Parathyroid adenoma (tissue), 2 donors: ENCODE measurements at regions not wholly inside any gene's neighbourhood (a gene's known extent, or its start where the extent isn't known, plus 50 kb on each side); places are given as distances from the start of the nearest gene placed in this dataset.

Experiments
- H2AFZ ChIP-seq: fragments of 300-600 bp; sonication (generic); one replicate; pipeline ENCODE4 v1.7.0; 2017; ENCODE audit warnings: antibody characterized with exemption, mild to moderate bottlenecking
- H3K27ac ChIP-seq: fragments of 300-600 bp; sonication (generic); one replicate; pipeline ENCODE4 v1.7.0; 2017
- H3K27me3 ChIP-seq: fragments of 300-600 bp; sonication (generic); one replicate; pipeline ENCODE4 v1.7.0; 2017; ENCODE audit warnings: low read length; ENCODE audit not compliant: control insufficient read depth, insufficient read depth
- H3K36me3 ChIP-seq: fragments of 300-600 bp; sonication (generic); one replicate; pipeline ENCODE4 v1.7.0; 2017; ENCODE audit warnings: low read length; ENCODE audit not compliant: control insufficient read depth, insufficient read depth
- H3K4me1 ChIP-seq: fragments of 300-600 bp; sonication (generic); one replicate; pipeline ENCODE4 v1.7.0; 2017; ENCODE audit warnings: control low read depth
- H3K4me2 ChIP-seq: fragments of 300-600 bp; sonication (generic); one replicate; pipeline ENCODE4 v1.7.0; 2017; ENCODE audit warnings: low read length
- H3K4me3 ChIP-seq: fragments of 300-600 bp; sonication (generic); one replicate; pipeline ENCODE4 v1.7.0; 2017; ENCODE audit warnings: low read depth, low read length
- H3K79me2 ChIP-seq: fragments of 300-600 bp; sonication (generic); one replicate; pipeline ENCODE4 v1.7.0; 2017; ENCODE audit warnings: control low read depth
- H3K9ac ChIP-seq: fragments of 300-600 bp; sonication (generic); one replicate; pipeline ENCODE4 v1.7.0; 2017; ENCODE audit warnings: mild to moderate bottlenecking
- H3K9me3 ChIP-seq: fragments of 300-600 bp; sonication (generic); one replicate; pipeline ENCODE4 v1.7.0; 2017; ENCODE audit warnings: low read length; ENCODE audit not compliant: control insufficient read depth
- TF ChIP-seq, protein P1 (sequence below): fragments of 300-600 bp; sonication (generic); IDR thresholded peaks from one replicate; pipeline ENCODE4 v1.7.0; 2017; ENCODE audit warnings: antibody characterized with exemption, mild to moderate bottlenecking
- donor health status: primary hyperparathyroidism.

DNA sequence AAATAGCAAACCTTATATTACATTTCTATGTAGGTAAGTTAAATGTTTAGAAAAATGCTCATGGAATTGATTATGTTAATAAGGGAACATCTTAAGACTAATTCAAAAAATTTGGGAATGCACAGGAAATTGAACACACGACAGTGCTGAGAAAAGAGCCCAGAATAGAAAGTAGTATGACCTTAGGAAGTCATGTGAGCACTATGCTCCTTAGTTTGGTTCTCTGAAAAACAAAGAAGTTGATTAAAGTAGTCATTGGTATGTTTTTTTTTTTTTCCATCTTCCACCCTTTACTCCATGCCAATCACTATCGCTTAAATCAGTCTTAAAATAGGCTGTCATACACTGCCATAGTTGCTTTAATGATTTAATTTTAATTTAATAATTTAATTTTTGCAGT is 242.9 kb downstream of the ANKRD7 start:
- TF ChIP-seq, protein P1, sequence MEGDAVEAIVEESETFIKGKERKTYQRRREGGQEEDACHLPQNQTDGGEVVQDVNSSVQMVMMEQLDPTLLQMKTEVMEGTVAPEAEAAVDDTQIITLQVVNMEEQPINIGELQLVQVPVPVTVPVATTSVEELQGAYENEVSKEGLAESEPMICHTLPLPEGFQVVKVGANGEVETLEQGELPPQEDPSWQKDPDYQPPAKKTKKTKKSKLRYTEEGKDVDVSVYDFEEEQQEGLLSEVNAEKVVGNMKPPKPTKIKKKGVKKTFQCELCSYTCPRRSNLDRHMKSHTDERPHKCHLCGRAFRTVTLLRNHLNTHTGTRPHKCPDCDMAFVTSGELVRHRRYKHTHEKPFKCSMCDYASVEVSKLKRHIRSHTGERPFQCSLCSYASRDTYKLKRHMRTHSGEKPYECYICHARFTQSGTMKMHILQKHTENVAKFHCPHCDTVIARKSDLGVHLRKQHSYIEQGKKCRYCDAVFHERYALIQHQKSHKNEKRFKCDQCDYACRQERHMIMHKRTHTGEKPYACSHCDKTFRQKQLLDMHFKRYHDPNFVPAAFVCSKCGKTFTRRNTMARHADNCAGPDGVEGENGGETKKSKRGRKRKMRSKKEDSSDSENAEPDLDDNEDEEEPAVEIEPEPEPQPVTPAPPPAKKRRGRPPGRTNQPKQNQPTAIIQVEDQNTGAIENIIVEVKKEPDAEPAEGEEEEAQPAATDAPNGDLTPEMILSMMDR, result no peak
- H3K4me2 ChIP-seq, result no peak overlapping the region
- no peak overlapping the region for H3K9ac ChIP-seq
- H3K36me3 ChIP-seq, result no peaks in the 10 kb centered on the region
- no peaks in the 10 kb centered on the region for H3K4me1 ChIP-seq
- no peak overlapping the region for H2AFZ ChIP-seq
- no peaks in the 10 kb centered on the region for H3K27me3 ChIP-seq
- no peak overlapping the region for H3K4me3 ChIP-seq
- H3K27ac ChIP-seq, result no peak overlapping the region
- H3K79me2 ChIP-seq, result no peaks in the 10 kb centered on the region
- no peaks in the 10 kb centered on the region for H3K9me3 ChIP-seq

DNA sequence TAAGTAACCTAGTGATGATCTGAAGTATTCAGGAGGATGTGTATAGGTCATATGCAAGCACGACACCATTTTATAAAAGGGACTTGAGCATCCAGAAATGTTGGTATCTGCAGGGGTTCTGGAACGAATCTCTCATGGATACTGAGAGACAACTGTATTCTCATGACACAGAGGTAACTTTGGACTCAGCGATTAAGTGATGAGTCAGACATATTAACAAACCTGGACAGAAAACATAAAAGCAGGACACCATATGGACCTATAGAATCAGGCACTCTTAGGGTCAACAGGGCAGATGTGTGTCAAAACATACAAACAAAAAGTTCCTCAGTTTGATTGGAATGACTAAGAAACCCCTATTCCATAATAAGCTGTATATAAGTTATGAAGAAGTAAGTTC is 248.1 kb downstream of the ANKRD7 start:
- H3K9me3 ChIP-seq, result no peaks in the 10 kb centered on the region
- H3K4me2 ChIP-seq, result no peak overlapping the region
- H3K79me2 ChIP-seq, result no peaks in the 10 kb centered on the region
- H3K9ac ChIP-seq, result no peak overlapping the region
- H3K36me3 ChIP-seq, result no peaks in the 10 kb centered on the region
- H3K4me1 ChIP-seq, result no peaks in the 10 kb centered on the region
- H2AFZ ChIP-seq, result no peak overlapping the region
- no peaks in the 10 kb centered on the region for H3K27me3 ChIP-seq
- TF ChIP-seq, protein P1, result no peak
- H3K4me3 ChIP-seq, result no peak overlapping the region
- H3K27ac ChIP-seq, result no peak overlapping the region

DNA sequence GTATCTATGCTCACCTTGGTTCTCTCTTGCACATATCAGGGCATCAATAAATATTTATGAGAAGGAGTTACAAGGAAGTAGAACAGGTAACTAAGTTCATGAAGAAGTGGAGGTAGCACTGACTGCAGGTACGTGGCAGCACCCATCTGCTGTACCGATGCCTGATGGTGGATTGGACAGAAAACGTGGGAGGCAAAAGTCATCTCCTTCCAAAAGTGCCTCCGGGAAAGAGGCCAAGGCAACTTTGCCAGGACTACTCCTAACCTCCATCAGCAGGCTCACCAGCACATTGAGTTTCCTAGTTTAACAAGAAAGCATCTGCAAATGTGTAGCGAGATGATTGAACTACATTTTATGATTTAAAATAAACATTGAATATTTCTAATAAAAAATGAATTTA is 248.8 kb downstream of the ANKRD7 start:
- H3K36me3 ChIP-seq, result no peaks in the 10 kb centered on the region
- no peaks in the 10 kb centered on the region for H3K4me1 ChIP-seq
- no peaks in the 10 kb centered on the region for H3K9me3 ChIP-seq
- H3K27ac ChIP-seq, result no peak overlapping the region
- H3K4me2 ChIP-seq, result no peak overlapping the region
- no peak overlapping the region for H3K4me3 ChIP-seq
- H2AFZ ChIP-seq, result no peak overlapping the region
- H3K79me2 ChIP-seq, result no peaks in the 10 kb centered on the region
- no peak overlapping the region for H3K9ac ChIP-seq
- TF ChIP-seq, protein P1, result no peak
- H3K27me3 ChIP-seq, result no peaks in the 10 kb centered on the region

DNA sequence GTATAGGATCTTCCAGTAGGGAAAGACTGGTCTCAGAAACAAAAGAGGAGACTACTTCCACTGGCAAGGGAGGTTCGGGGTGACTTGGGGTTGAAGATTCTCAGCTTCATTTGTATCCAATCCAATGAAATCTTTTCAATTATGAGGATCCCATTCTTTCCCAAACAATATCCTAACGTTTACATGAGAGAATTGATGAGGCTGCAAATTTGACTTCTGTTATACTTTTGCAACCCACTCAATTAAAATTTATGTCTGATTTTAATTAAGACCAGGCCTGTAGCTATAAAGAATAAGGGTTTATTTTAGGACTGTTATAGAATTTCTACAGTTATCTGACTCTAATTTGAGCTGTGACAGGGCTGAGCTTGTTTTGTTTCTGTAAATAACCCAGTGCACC is 251.5 kb downstream of the ANKRD7 start:
- Histone ChIP-seq H3K4me3 (no peak overlapping the region), H3K27ac (no peak overlapping the region), H3K9me3 (no peaks in the 10 kb centered on the region), H2AFZ (no peak overlapping the region), H3K36me3 (no peaks in the 10 kb centered on the region), H3K4me1 (no peaks in the 10 kb centered on the region), H3K9ac (no peak overlapping the region), H3K79me2 (no peaks in the 10 kb centered on the region), H3K4me2 (no peak overlapping the region), H3K27me3 (no peaks in the 10 kb centered on the region)
- TF ChIP-seq, protein P1, result no peak

DNA sequence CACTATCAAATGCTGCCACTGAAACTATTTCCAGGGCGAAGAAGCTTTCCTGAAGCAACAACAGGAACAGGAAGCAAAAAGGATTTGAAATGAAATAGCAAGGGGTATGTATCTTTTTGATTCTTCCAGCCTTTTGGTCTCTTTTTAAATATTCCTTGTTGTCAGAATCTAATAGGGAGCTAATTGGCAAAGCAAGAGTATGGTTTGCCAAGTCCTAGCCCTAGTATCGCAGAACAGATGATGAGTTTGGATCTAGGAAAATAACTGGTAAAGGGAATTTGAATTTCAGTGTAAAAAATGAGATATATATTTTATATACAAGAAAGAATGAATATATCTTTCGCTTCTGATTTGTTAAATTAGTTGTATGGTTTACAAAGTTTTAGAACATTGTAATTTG is 252.5 kb downstream of the ANKRD7 start:
- Histone ChIP-seq H3K27me3 (no peaks in the 10 kb centered on the region), H3K9ac (no peak overlapping the region), H3K4me1 (no peaks in the 10 kb centered on the region), H3K36me3 (no peaks in the 10 kb centered on the region), H3K79me2 (no peaks in the 10 kb centered on the region), H2AFZ (no peak overlapping the region), H3K9me3 (no peaks in the 10 kb centered on the region), H3K4me2 (no peak overlapping the region), H3K4me3 (no peak overlapping the region), H3K27ac (no peak overlapping the region)
- TF ChIP-seq, protein P1, result no peak
